ENCODE measurements at regions not wholly inside any gene's neighbourhood (a gene's known extent, or its start where the extent isn't known, plus 50 kb on each side); places are given as distances from the start of the nearest gene placed in this dataset.

- Histone ChIP-seq H3K27ac (no peak overlapping the region), H3K27me3 (no peaks in the 10 kb centered on the region), H3K4me1 (no peaks in the 10 kb centered on the region), H3K36me3 (no peaks in the 10 kb centered on the region), H3K9me3 (peaks cover 0 to 14% of the 10 kb centered on the region in 2 donors), H3K4me3 (no peak overlapping the region)
- no peak for DNase-seq (ENCODE audit: low spot score)
- no peak for TF ChIP-seq CTCF (IDR thresholded peaks at IDR 0.05)
These were observed 50.1 kb upstream of the ADRA2C start for GRCh38 chr4:3715855-3716630.

DNA sequence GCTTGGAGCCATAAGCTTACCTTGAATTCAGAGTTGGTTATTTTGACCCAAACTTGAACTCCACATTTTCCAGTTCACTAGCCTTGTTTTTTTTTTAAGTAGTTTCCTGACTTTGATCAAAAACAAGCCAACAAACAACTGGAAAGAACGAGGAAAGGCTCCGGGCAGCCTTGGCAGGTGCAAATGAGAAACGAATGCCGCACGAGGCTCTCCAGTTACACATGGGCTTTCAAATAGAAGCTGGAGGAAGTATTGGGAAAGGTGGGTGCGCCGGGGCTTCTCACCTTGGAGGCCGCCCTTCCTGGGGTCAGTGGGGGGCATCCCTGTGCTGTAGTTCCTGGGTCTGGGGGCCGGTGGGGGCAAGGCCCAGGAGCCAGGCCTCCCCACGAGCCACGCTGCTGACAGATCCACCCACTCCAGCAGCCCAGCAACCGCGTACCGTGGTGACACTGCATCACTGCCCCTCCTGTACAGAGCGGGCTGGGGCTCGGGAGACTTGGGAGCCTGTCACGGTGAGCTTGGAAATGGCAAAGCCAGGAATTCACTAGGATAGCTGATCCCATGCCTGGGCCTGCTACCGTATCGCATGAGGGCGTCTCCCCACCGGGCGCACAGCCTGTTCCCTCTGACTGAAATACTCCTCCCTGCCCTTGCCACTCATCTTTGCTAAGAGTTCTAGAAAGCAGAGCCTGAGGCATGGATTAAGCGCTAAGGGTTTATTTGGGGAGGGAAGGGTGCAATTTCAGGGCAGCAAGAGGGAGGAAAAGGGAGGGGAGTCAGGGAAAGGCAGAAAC lies 50.9 kb upstream of the ADRA2C start:
- no peaks in the 10 kb centered on the region for H3K4me1 ChIP-seq
- H3K27ac ChIP-seq: no peak overlapping the region
- H3K4me3 ChIP-seq: no peak overlapping the region
- no peak for TF ChIP-seq CTCF (IDR thresholded peaks at IDR 0.05)
- DNase-seq (ENCODE audit: low spot score): no peak
- peaks cover 0 to 14% of the 10 kb centered on the region in 2 donors for H3K9me3 ChIP-seq
- no peaks in the 10 kb centered on the region for H3K36me3 ChIP-seq
- H3K27me3 ChIP-seq: no peaks in the 10 kb centered on the region

- no peak for DNase-seq (ENCODE audit: low spot score)
- Histone ChIP-seq H3K4me3 (no peak overlapping the region), H3K36me3 (no peaks in the 10 kb centered on the region), H3K27ac (no peak overlapping the region), H3K27me3 (no peaks in the 10 kb centered on the region), H3K4me1 (no peaks in the 10 kb centered on the region), H3K9me3 (peaks cover 0 to 14% of the 10 kb centered on the region in 2 donors)
- TF ChIP-seq CTCF (IDR thresholded peaks at IDR 0.05): no peak
These were observed 51.6 kb upstream of the ADRA2C start for GRCh38 chr4:3714642-3715001.

DNA sequence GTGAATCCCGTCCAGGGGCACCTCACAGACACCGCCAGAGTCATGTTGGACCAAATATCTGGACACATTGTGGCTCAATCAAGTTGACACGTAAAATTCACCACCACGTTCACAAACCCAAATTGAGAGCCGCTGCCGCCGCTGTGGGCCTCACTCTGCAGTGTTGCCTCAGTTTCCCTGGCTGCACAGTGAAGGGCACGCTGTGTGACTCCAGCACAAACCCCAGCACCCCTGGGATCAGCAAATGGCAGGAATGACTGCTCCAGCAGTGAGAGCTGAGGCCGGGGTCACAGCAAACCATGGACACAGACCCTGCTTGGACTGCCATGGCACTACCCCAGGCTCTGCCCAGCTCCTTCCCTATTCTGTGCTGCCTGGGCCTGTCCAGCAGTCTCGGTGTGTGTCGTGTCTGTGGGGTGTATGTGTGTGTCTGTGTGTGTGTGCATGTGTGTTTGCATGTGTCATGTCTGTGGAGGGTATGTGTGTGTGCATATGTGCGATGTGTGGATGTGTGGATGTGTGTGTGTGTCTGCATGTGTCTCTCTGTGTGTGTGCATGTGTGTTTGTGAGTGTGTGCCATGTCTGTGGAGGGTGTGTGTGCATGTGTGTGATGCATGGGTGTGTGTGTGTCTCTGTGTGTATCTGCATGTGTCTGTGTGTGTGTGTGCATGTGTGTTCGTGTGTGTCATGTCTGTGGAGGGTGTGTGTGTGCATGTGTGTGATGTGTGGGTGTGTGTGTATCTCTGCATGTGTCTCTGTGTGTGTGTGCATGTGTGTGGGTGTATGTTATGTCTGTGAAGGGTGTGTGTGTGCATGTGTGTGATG lies 52.2 kb upstream of the ADRA2C start:
- no peaks in the 10 kb centered on the region for H3K27me3 ChIP-seq
- H3K27ac ChIP-seq: no peak overlapping the region
- DNase-seq (ENCODE audit: low spot score): no peak
- peaks cover 0 to 14% of the 10 kb centered on the region in 2 donors for H3K9me3 ChIP-seq
- H3K4me1 ChIP-seq: no peaks in the 10 kb centered on the region
- no peak overlapping the region for H3K4me3 ChIP-seq
- H3K36me3 ChIP-seq: no peaks in the 10 kb centered on the region
- TF ChIP-seq CTCF (IDR thresholded peaks at IDR 0.05): no peak

GRCh38 chr4:3713346-3713745 lies 52.8 kb upstream of the ADRA2C start:
- TF ChIP-seq CTCF (IDR thresholded peaks at IDR 0.05): no peak
- H3K4me1 ChIP-seq: no peaks in the 10 kb centered on the region
- peaks cover 0 to 7% of the 10 kb centered on the region in 2 donors for H3K9me3 ChIP-seq
- no peaks in the 10 kb centered on the region for H3K36me3 ChIP-seq
- no peak for DNase-seq (ENCODE audit: low spot score)
- no peaks in the 10 kb centered on the region for H3K27me3 ChIP-seq
- no peak overlapping the region for H3K4me3 ChIP-seq
- no peak overlapping the region for H3K27ac ChIP-seq
